ENCODE measurements at regions not wholly inside any gene's neighbourhood (a gene's known extent, or its start where the extent isn't known, plus 50 kb on each side); places are given as distances from the start of the nearest gene placed in this dataset.
"Not testable (repeated sequence)": the region's sequence is repeated elsewhere in the genome, so short reads cannot be mapped to it uniquely, and the experiment has no call there.

GRCh38 chr2:59366288-59366687 is 1125.2 kb upstream of the FANCL start:
- H3K4me1 ChIP-seq (ENCODE audit: insufficient read depth) = no peaks in the 10 kb centered on the region
- no peaks in the 10 kb centered on the region for H3K36me3 ChIP-seq (ENCODE audit: insufficient read depth)
- no peak for DNase-seq (ENCODE audit: extremely low spot score)
- H3K27ac ChIP-seq (ENCODE audit: low read depth) = no peak overlapping the region
- no peak overlapping the region for H3K4me3 ChIP-seq (ENCODE audit: low read depth, low read length)

GRCh38 chr2:59354498-59354897 is 1113.4 kb upstream of the FANCL start:
- H3K27ac ChIP-seq (ENCODE audit: low read depth) = no peak overlapping the region
- H3K36me3 ChIP-seq (ENCODE audit: insufficient read depth) = no peaks in the 10 kb centered on the region
- H3K4me1 ChIP-seq (ENCODE audit: insufficient read depth) = no peaks in the 10 kb centered on the region
- 81% methylated on average over 3 of the region's 3 CpGs for WGBS
- DNase-seq (ENCODE audit: extremely low spot score) = no peak
- H3K4me3 ChIP-seq (ENCODE audit: low read depth, low read length) = no peak overlapping the region

- no peak for DNase-seq (ENCODE audit: extremely low spot score)
- Histone ChIP-seq H3K4me1 (ENCODE audit: insufficient read depth) (no peaks in the 10 kb centered on the region), H3K36me3 (ENCODE audit: insufficient read depth) (no peaks in the 10 kb centered on the region), H3K4me3 (ENCODE audit: low read depth, low read length) (no peak overlapping the region), H3K27ac (ENCODE audit: low read depth) (no peak overlapping the region)
- WGBS = 28% methylated on average over 5 of the region's 5 CpGs
These were observed 1112.3 kb upstream of the FANCL start for GRCh38 chr2:59353306-59353921.

GRCh38 chr2:59342166-59342565 is 1101.0 kb upstream of the FANCL start:
- DNase-seq (ENCODE audit: extremely low spot score) = no peak
- 77% methylated on average over 1 of the region's 1 CpG for WGBS
- H3K36me3 ChIP-seq (ENCODE audit: insufficient read depth) = no peaks in the 10 kb centered on the region

GRCh38 chr2:59339837-59340207 is 1098.7 kb upstream of the FANCL start:
- WGBS = 64% methylated on average over 2 of the region's 2 CpGs
- H3K4me1 ChIP-seq (ENCODE audit: insufficient read depth) = no peaks in the 10 kb centered on the region
- no peak overlapping the region for H3K4me3 ChIP-seq (ENCODE audit: low read depth, low read length)
- H3K27ac ChIP-seq (ENCODE audit: low read depth) = no peak overlapping the region
- no peaks in the 10 kb centered on the region for H3K36me3 ChIP-seq (ENCODE audit: insufficient read depth)
- no peak for DNase-seq (ENCODE audit: extremely low spot score)

More at GRCh38 chr2:59342166-59342565, 1101.0 kb upstream of the FANCL start:
- H3K4me3 ChIP-seq (ENCODE audit: low read depth, low read length) = no peak overlapping the region
- H3K27ac ChIP-seq (ENCODE audit: low read depth) = no peak overlapping the region
- H3K4me1 ChIP-seq (ENCODE audit: insufficient read depth) = no peaks in the 10 kb centered on the region

GRCh38 chr2:59339121-59339836 is 1098.2 kb upstream of the FANCL start:
- H3K36me3 ChIP-seq (ENCODE audit: insufficient read depth) = no peaks in the 10 kb centered on the region
- H3K27ac ChIP-seq (ENCODE audit: low read depth) = no peak overlapping the region
- no peak for DNase-seq (ENCODE audit: extremely low spot score)
- WGBS = 69% methylated on average over 8 of the region's 8 CpGs
- no peaks in the 10 kb centered on the region for H3K4me1 ChIP-seq (ENCODE audit: insufficient read depth)
- H3K4me3 ChIP-seq (ENCODE audit: low read depth, low read length) = no peak overlapping the region

GRCh38 chr2:59333007-59333406 is 1091.9 kb upstream of the FANCL start:
- Histone ChIP-seq H3K4me1 (ENCODE audit: insufficient read depth) (no peaks in the 10 kb centered on the region), H3K4me3 (ENCODE audit: low read depth, low read length) (no peak overlapping the region), H3K27ac (ENCODE audit: low read depth) (no peak overlapping the region), H3K36me3 (ENCODE audit: insufficient read depth) (no peaks in the 10 kb centered on the region)
- 89% methylated on average over 4 of the region's 4 CpGs for WGBS
- no peak for DNase-seq (ENCODE audit: extremely low spot score)

GRCh38 chr2:59326581-59327365 is 1085.6 kb upstream of the FANCL start:
- WGBS = 86% methylated on average over 14 of the region's 14 CpGs
- DNase-seq (ENCODE audit: extremely low spot score) = not testable (repeated sequence)

GRCh38 chr2:59322870-59323269 is 1081.7 kb upstream of the FANCL start:
- H3K36me3 ChIP-seq (ENCODE audit: insufficient read depth) = no peaks in the 10 kb centered on the region
- WGBS = 92% methylated on average over 2 of the region's 2 CpGs
- no peak for DNase-seq (ENCODE audit: extremely low spot score)
- H3K4me3 ChIP-seq (ENCODE audit: low read depth, low read length) = no peak overlapping the region
- H3K27ac ChIP-seq (ENCODE audit: low read depth) = no peak overlapping the region
- H3K4me1 ChIP-seq (ENCODE audit: insufficient read depth) = no peaks in the 10 kb centered on the region

More at GRCh38 chr2:59326581-59327365, 1085.6 kb upstream of the FANCL start:
- not testable (repeated sequence) for H3K4me1 ChIP-seq (ENCODE audit: insufficient read depth); H3K27ac ChIP-seq (ENCODE audit: low read depth); H3K4me3 ChIP-seq (ENCODE audit: low read depth, low read length); H3K36me3 ChIP-seq (ENCODE audit: insufficient read depth)

- 92% methylated on average over 7 of the region's 7 CpGs for WGBS
- DNase-seq (ENCODE audit: extremely low spot score) = no peak
- no peaks in the 10 kb centered on the region for H3K36me3 ChIP-seq (ENCODE audit: insufficient read depth)
- H3K4me1 ChIP-seq (ENCODE audit: insufficient read depth) = no peaks in the 10 kb centered on the region
- no peak overlapping the region for H3K27ac ChIP-seq (ENCODE audit: low read depth)
- no peak overlapping the region for H3K4me3 ChIP-seq (ENCODE audit: low read depth, low read length)
These were observed 1080.9 kb upstream of the FANCL start for GRCh38 chr2:59322005-59322404.

- no peaks in the 10 kb centered on the region for H3K4me1 ChIP-seq (ENCODE audit: insufficient read depth)
- no peak overlapping the region for H3K27ac ChIP-seq (ENCODE audit: low read depth)
- WGBS = 84% methylated on average over 16 of the region's 16 CpGs
- H3K36me3 ChIP-seq (ENCODE audit: insufficient read depth) = no peaks in the 10 kb centered on the region
- no peak overlapping the region for H3K4me3 ChIP-seq (ENCODE audit: low read depth, low read length)
- DNase-seq (ENCODE audit: extremely low spot score) = no peak
These were observed 1073.1 kb upstream of the FANCL start for GRCh38 chr2:59314031-59314766.

- Histone ChIP-seq H3K27ac (ENCODE audit: low read depth) (no peak overlapping the region), H3K4me3 (ENCODE audit: low read depth, low read length) (no peak overlapping the region), H3K36me3 (ENCODE audit: insufficient read depth) (no peaks in the 10 kb centered on the region), H3K4me1 (ENCODE audit: insufficient read depth) (no peaks in the 10 kb centered on the region)
- DNase-seq (ENCODE audit: extremely low spot score) = no peak
- 79% methylated on average over 11 of the region's 11 CpGs for WGBS
These were observed 1072.1 kb upstream of the FANCL start for GRCh38 chr2:59312967-59313940.

- Histone ChIP-seq H3K27ac (ENCODE audit: low read depth) (no peak overlapping the region), H3K36me3 (ENCODE audit: insufficient read depth) (no peaks in the 10 kb centered on the region), H3K4me1 (ENCODE audit: insufficient read depth) (no peaks in the 10 kb centered on the region), H3K4me3 (ENCODE audit: low read depth, low read length) (no peak overlapping the region)
- 72% methylated on average over 1 of the region's 1 CpG for WGBS
- no peak for DNase-seq (ENCODE audit: extremely low spot score)
These were observed 1070.9 kb upstream of the FANCL start for GRCh38 chr2:59312029-59312428.
